Caki2 (cell line): ENCODE measurements at regions not wholly inside any gene's neighbourhood (a gene's known extent, or its start where the extent isn't known, plus 50 kb on each side); places are given as distances from the start of the nearest gene placed in this dataset.

Experiments used
- DNase-seq: peaks from one replicate; pipeline ENCODE4 v3.0.0-alpha.2; 2015; ENCODE audit warnings: low read depth
- in situ Hi-C: cut with HindIII; loops from 2 replicates; pipeline ENCODE4 v1.10.0; 2016; ENCODE audit warnings: low sequenced_read_pairs, low pct_unique_long_range_greater_than_20kb, mixed read lengths

GRCh38 chr10:31754803-31755624 is 173.6 kb downstream of the ARHGAP12 start:
- peak; percentile 42 for DNase-seq
- in situ Hi-C loops, result no loop called here

GRCh38 chr10:31753681-31754080 is 174.9 kb downstream of the ARHGAP12 start:
- in situ Hi-C loops, result no loop called here
- DNase-seq, result no peak

GRCh38 chr10:31752170-31752569 is 176.5 kb downstream of the ARHGAP12 start:
- in situ Hi-C loops, result no loop called here
- no peak for DNase-seq

- in situ Hi-C loops, result no loop called here
- DNase-seq, result no peak
Measured at GRCh38 chr10:31751738-31752080, 176.9 kb downstream of the ARHGAP12 start.

DNA sequence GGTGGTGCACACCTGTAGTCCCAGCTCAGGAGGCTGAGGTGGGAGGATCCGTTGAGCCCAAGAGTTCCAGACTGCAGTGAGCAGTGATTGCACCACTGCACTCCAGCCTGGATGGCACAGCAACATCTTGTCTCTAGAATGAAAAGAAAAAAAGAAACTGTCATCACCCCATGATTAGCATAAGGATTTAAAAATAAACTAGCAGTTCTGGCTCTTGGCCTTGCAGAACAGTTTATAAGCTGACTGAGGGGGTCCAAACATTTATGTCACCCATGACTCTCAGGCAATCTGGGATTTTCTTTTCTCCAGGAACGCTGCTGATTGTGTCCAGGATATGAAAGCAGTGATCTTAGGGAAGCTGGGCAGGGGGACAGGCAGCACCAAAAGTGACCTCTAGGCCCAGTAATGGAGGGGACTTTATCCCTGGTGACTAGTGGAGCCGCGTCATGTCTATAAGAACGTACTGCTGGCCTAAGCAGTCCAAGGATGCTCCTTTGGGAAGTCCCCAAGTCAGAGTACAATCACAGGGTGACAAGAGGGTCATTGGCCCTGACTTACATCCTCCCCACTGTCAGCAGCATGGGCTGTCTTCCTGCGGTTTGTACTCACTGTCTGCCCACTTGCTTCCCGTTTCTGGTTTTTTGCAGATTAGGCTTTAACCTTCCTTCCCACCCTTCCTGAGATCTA is 177.4 kb downstream of the ARHGAP12 start:
- no peak for DNase-seq
- in situ Hi-C loops, result no loop called here

DNA sequence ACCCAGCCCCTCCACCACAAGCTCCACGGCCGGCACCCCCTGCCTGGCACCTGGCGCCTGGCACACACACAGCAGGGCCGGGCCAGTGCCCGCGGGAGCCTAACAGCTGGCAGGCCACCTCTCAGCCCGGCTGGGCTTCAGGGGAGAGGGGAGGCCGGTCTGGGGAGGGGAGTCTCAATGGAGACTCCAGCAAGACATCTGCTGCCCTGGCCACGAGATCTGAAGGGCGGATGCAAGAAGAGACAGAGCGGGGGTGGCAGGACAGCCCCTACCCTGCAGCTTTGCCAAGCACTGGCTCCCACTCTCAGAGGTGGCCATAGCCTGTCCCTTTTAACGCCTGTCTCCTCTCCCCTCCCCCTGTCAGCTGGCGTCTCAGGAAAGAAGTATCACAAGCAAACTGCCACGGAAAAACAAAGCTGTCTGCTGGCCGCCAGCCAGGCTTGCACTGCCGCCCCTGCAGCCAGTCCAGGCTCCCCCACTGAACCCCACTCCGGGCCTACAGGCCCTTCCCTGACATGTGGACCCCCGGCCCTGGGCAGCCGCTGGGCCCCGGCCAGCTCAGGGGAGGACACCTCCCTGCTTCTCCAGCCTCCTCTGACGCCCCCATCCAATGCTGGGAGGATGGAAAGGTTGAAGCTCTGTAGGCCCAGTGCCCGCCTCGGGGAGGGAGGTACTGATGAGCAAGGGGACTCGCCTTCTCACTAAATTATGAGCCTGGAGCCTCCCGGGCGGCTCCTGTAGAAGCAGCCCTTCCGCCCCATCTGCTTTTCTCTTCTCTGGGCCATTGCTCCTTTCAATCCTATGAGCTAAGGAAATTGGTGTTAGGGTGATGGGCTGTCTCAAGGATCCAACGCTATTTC is 178.4 kb downstream of the ARHGAP12 start:
- no peak for DNase-seq
- in situ Hi-C loops, result no loop called here

DNA sequence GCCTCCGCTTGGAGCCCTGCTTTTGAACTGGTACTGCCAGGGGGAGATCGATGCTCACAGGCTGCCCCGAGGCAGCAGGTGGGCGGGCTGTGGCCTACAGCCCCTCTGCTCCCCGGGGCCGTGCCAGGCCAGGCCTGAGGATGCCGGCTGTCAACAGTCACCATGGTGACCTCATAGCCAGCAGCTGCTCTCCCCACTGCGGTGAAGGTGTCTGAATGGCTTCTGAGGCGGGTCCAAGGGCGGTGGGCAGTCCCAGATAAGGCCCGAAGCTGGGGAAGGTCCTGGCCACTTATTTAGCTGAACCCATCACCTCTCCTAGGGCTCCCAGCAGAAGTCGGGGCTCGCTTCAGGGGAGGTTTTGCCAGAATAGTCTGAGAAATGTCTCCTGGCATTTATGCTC is 179.3 kb downstream of the ARHGAP12 start:
- DNase-seq, result no peak
- in situ Hi-C loops, result no loop called here

DNA sequence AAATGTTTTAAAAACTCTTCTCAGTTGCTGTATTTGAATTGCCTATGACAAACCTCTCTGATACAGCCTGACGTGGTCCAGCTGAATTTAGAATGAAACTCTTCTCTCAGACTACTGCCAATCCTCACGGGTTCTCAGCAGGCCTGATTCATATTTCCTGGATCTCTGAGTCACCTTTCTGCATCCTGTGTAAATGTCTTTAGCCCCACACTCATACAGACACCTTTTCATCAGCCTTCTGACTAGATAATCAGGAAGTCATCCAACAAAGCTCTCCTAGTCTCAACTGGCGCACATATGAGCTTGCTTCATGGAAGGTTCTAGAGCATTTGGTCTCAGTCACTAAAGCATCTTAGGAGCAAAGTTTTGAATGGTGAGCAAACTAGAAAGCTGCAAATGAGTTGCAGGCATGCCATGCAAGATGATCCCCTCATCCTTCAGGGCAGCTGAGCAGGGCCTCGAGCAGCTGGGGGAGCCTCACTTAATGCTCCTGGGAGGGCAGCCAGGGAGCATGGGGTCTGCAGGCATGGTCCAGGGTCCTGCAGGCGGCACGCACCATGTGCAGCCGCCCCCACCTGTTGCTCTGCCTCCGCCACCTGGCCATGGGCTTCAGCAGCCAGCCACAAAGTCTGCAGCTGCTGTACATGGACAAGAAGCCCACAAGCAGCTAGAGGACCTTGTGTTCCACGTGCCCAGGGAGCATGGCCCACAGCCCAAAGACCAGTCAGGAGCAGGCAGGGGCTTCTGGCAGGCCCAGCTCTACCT is 182.8 kb downstream of the ARHGAP12 start:
- in situ Hi-C loops, result no loop called here
- DNase-seq, result peak; percentile 28

DNA sequence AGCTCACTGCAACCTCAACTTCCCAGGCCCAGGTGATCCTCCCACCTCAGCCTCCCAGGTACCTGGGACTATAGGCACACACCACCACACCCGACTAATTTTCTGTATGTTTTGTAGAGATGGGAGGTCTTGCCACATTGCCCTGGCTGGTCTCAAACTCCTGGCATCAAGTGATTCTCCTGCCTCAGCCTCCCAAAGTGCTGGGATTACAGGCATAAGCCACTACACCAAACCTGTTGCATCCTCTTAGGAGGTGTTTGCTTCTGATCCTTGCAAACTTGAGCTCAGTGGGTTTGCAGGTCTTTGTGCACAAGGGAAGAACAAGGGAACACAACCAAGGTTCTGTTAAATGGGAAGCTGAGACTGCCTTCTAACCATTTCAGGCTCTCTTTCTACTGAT is 184.6 kb downstream of the ARHGAP12 start:
- in situ Hi-C loops, result no loop called here
- no peak for DNase-seq

DNA sequence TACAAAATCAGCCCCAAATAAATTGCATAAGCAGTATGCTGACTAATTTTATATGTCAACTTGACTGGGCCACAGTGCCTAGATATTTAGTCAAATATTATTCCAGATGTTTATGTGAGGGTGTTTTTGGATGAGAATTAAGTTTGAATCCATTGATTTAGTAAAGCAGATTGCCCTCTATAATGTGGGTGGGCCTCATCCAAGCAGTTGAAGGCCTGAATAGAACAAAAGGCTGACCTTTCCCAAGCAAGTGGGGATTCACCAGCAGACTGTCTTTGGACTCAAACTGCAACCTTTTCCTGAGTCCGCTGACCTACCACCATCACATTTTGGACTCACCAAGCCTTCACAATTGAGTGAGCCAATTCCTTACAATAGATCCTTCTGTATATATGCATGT is 186.4 kb downstream of the ARHGAP12 start:
- no peak for DNase-seq
- in situ Hi-C loops, result no loop called here

DNA sequence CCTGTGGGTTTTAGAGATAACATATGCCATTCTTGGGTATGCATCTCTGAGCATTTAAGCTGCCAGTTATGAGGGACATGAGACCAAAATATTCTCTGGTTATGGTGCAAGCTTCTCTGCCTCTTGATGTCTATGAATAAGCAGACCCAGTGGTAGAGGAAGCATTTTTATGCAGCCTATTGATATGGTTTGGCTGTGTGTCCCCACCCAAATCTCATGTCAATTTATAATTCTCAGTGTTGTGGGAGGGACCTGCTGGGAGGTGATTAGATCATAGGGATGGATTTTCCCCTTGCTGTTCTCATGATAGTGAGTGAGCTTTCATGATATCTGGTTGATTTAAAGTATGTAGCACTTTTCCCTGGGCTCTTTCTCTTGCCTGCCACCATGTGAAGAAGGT is 187.2 kb downstream of the ARHGAP12 start:
- in situ Hi-C loops, result no loop called here
- DNase-seq, result no peak

GRCh38 chr10:31739711-31740110 is 188.9 kb downstream of the ARHGAP12 start:
- in situ Hi-C loops, result no loop called here
- no peak for DNase-seq

- no peak for DNase-seq
- in situ Hi-C loops, result no loop called here
Measured at GRCh38 chr10:31739146-31739545, 189.5 kb downstream of the ARHGAP12 start.

GRCh38 chr10:31731711-31732110 is 196.9 kb downstream of the ARHGAP12 start:
- DNase-seq, result no peak
- in situ Hi-C loops, result no loop called here

DNA sequence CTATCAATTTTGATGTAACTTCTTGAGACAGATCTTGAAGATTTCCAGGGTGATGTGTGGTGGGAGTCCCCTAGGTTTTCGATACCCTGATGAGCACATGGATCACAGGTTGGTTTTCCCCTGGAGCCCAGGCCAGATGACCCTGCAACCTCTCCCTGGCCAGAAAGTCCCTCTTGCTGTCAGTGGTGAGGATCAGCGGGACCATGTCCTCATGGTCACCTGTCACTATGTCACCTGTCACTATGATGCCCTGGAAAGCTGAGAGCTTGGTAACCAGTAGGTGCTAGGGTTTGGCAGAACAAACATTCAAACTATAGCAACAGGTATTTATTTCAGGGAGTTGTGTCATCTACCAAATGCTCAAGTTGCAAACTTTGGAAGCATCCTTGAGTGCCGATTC is 197.9 kb downstream of the ARHGAP12 start:
- no peak for DNase-seq
- in situ Hi-C loops, result no loop called here

GRCh38 chr10:31728698-31729224 is 199.9 kb downstream of the ARHGAP12 start:
- in situ Hi-C loops, result no loop called here
- DNase-seq, result no peak

DNA sequence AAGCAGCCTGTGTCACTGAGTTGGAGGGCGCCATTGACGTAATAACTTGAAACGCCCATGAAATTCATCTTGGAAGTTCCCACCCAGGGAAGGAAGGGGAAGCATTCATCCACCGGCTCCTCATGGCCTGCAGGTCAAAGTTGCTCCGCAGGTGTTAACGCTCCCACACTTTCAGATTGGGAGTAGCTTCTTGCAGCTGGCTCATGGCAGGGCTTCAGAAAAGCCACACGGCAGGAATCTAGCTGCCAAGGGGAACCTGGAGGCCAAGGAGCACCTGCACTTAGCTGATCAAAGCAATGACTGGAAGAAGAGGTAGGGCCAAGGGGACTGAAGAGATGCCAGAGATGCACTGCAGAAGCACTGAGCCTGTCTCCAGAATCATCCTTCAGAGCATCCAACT is 203.2 kb downstream of the ARHGAP12 start:
- in situ Hi-C loops, result no loop called here
- no peak for DNase-seq

- DNase-seq, result no peak
- in situ Hi-C loops, result no loop called here
Measured at GRCh38 chr10:31724296-31724695, 204.3 kb downstream of the ARHGAP12 start.
